HEK293 (cell line): ENCODE measurements at regions not wholly inside any gene's neighbourhood (a gene's known extent, or its start where the extent isn't known, plus 50 kb on each side); places are given as distances from the start of the nearest gene placed in this dataset.

ENCODE experiments used
- CTCF ChIA-PET: fragments of 350-600 bp; formaldehyde crosslinking; extraction: SDS; loops from one replicate; lab custom pipeline; 2021; ENCODE audit warnings: antibody characterized with exemption; lab: Yijun Ruan, JAX
- POLR2A ChIA-PET: fragments of 300-600 bp; formaldehyde crosslinking; extraction: SDS; loops from one replicate; lab custom pipeline; 2020; ENCODE audit warnings: antibody characterized with exemption, inconsistent platforms; lab: Yijun Ruan, JAX
- H3K27ac ChIP-seq: fragments of 200-500 bp; sonication (Bioruptor generic); 2 replicates; pipeline ENCODE4 v1.5.1; 2014; ENCODE audit warnings: low read depth, low read length, control low read depth, inconsistent platforms; ENCODE audit errors: extremely low read depth
- H3K36me3 ChIP-seq, 2 experiments: fragments of 200-500 bp in 1 of 2; sonication (Bioruptor generic) in 1 of 2; 1 replicate in 1 of 2; 2 replicates in 1 of 2; pipeline ENCODE4 v1.5.1; 2014 to 2017; ENCODE audit warnings: inconsistent platforms in 2 of 2, low read length in 2 of 2; ENCODE audit not compliant: control insufficient read depth in 2 of 2, insufficient read depth in 1 of 2
- H3K4me1 ChIP-seq: fragments of 200-500 bp; sonication (Bioruptor generic); 2 replicates; pipeline ENCODE4 v1.5.1; 2014; ENCODE audit warnings: mild to moderate bottlenecking, low read length, inconsistent platforms; ENCODE audit not compliant: control insufficient read depth, insufficient read depth
- H3K4me3 ChIP-seq: 2 replicates; pipeline ENCODE4 v1.5.1; 2011; ENCODE audit warnings: low read depth, mild to moderate bottlenecking, control low read depth, low read length, moderate library complexity
- H3K9me3 ChIP-seq: fragments of 200-500 bp; sonication (Bioruptor generic); 2 replicates; pipeline ENCODE4 v1.5.1; 2014; ENCODE audit warnings: low read depth, low read length, inconsistent platforms; ENCODE audit not compliant: control insufficient read depth, insufficient read depth
- GLIS1 ChIP-seq: fragments of 450-650 bp; formaldehyde crosslinking; IDR thresholded peaks from 2 replicates; pipeline ENCODE4 v1.5.1; 2016; ENCODE audit warnings: missing biosample characterization, missing genetic modification characterization
- HOXD13 ChIP-seq: sonication (generic); formaldehyde crosslinking; IDR thresholded peaks from 2 replicates; pipeline ENCODE4 v1.8.0; 2022; ENCODE audit warnings: missing genetic modification reagents, borderline replicate concordance
- KLF10 ChIP-seq: fragments of 450-650 bp; IDR thresholded peaks from 2 replicates; pipeline ENCODE4 v1.5.1; 2018; ENCODE audit warnings: missing biosample characterization, mild to moderate bottlenecking, missing genetic modification characterization
- KLF9 ChIP-seq: fragments of 450-650 bp; formaldehyde crosslinking; IDR thresholded peaks from 2 replicates; pipeline ENCODE4 v1.5.1; 2016; ENCODE audit warnings: missing biosample characterization, missing genetic modification characterization, low read depth
- PATZ1 ChIP-seq: fragments of 450-650 bp; formaldehyde crosslinking; IDR thresholded peaks from 2 replicates; pipeline ENCODE4 v1.5.1; 2016; ENCODE audit warnings: missing biosample characterization, missing genetic modification characterization
- PRDM6 ChIP-seq: fragments of 450-650 bp; formaldehyde crosslinking; IDR thresholded peaks from 2 replicates; pipeline ENCODE4 v1.5.1; 2017; ENCODE audit warnings: missing biosample characterization, missing genetic modification characterization
- SETDB1 ChIP-seq: IDR thresholded peaks from one replicate; pipeline ENCODE4 v1.6.1; 2017; ENCODE audit warnings: mild to moderate bottlenecking, low read length, moderate library complexity, mixed read lengths; ENCODE audit not compliant: insufficient read length
- ZBTB17 ChIP-seq: fragments of 450-650 bp; formaldehyde crosslinking; IDR thresholded peaks from 2 replicates; pipeline ENCODE4 v1.5.1; 2016; ENCODE audit warnings: missing biosample characterization, missing genetic modification characterization
- ZEB2 ChIP-seq: fragments of 450-650 bp; formaldehyde crosslinking; IDR thresholded peaks from 2 replicates; pipeline ENCODE4 v1.5.1; 2016; ENCODE audit warnings: missing biosample characterization, missing genetic modification characterization
- ZFHX2 ChIP-seq: fragments of 450-650 bp; formaldehyde crosslinking; conservative IDR thresholded peaks from 2 replicates; pipeline ENCODE4 v1.5.1; 2016; ENCODE audit warnings: missing biosample characterization, missing genetic modification characterization
- ZFP3 ChIP-seq: fragments of 450-650 bp; formaldehyde crosslinking; IDR thresholded peaks from 2 replicates; pipeline ENCODE4 v1.5.1; 2016; ENCODE audit warnings: low read depth, missing biosample characterization, missing genetic modification characterization
- ZFP41 ChIP-seq: fragments of 450-650 bp; formaldehyde crosslinking; IDR thresholded peaks from 2 replicates; pipeline ENCODE4 v1.5.1; 2016; ENCODE audit warnings: missing biosample characterization, missing genetic modification characterization, borderline replicate concordance
- ZFP69B ChIP-seq: fragments of 450-650 bp; formaldehyde crosslinking; IDR thresholded peaks from 2 replicates; pipeline ENCODE4 v1.5.1; 2016; ENCODE audit warnings: missing biosample characterization, missing genetic modification characterization
- ZNF10 ChIP-seq: fragments of 450-650 bp; formaldehyde crosslinking; IDR thresholded peaks from 2 replicates; pipeline ENCODE4 v1.5.1; 2017; ENCODE audit warnings: missing biosample characterization, missing genetic modification characterization
- ZNF157 ChIP-seq: fragments of 450-650 bp; formaldehyde crosslinking; IDR thresholded peaks from 2 replicates; pipeline ENCODE4 v1.5.1; 2016; ENCODE audit warnings: missing biosample characterization, missing genetic modification characterization
- ZNF19 ChIP-seq: fragments of 450-650 bp; formaldehyde crosslinking; IDR thresholded peaks from 2 replicates; pipeline ENCODE4; 2016; ENCODE audit warnings: missing biosample characterization, missing genetic modification characterization, low read depth
- ZNF202 ChIP-seq: fragments of 450-650 bp; formaldehyde crosslinking; IDR thresholded peaks from 2 replicates; pipeline ENCODE4 v1.5.1; 2016; ENCODE audit warnings: missing biosample characterization, missing genetic modification characterization, borderline replicate concordance
- ZNF214 ChIP-seq: fragments of 450-650 bp; formaldehyde crosslinking; IDR thresholded peaks from 2 replicates; pipeline ENCODE4 v1.5.1; 2017; ENCODE audit warnings: missing biosample characterization, mild to moderate bottlenecking, missing genetic modification characterization, borderline replicate concordance
- ZNF274 ChIP-seq, 2 experiments: fragments of 200-500 bp in 1 of 2; fragments of 450-650 bp in 1 of 2; sonication (Bioruptor generic) in 1 of 2; formaldehyde crosslinking in 1 of 2; IDR thresholded peaks; 2 replicates each; pipeline versions ENCODE4 v1.5.1 to v1.6.1; 2014 to 2016; ENCODE audit warnings: borderline replicate concordance in 1 of 2, inconsistent platforms in 1 of 2, low read length in 1 of 2, missing biosample characterization in 1 of 2, missing genetic modification characterization in 1 of 2
- ZNF292 ChIP-seq: fragments of 450-650 bp; formaldehyde crosslinking; IDR thresholded peaks from 2 replicates; pipeline ENCODE4 v1.5.1; 2016; ENCODE audit warnings: low read depth, missing biosample characterization, missing genetic modification characterization, borderline replicate concordance
- ZNF311 ChIP-seq: fragments of 450-650 bp; formaldehyde crosslinking; IDR thresholded peaks from 2 replicates; pipeline ENCODE4 v1.5.1; 2017; ENCODE audit warnings: missing biosample characterization, missing genetic modification characterization, borderline replicate concordance
- ZNF335 ChIP-seq: fragments of 450-650 bp; formaldehyde crosslinking; conservative IDR thresholded peaks from 2 replicates; pipeline ENCODE4 v1.5.1; 2016; ENCODE audit warnings: missing biosample characterization, missing genetic modification characterization
- ZNF341 ChIP-seq: fragments of 450-650 bp; formaldehyde crosslinking; IDR thresholded peaks from 2 replicates; pipeline ENCODE4; 2016; ENCODE audit warnings: low read depth, missing biosample characterization, missing genetic modification characterization
- ZNF394 ChIP-seq: fragments of 450-650 bp; formaldehyde crosslinking; IDR thresholded peaks from 2 replicates; pipeline ENCODE4 v1.5.1; 2016; ENCODE audit warnings: missing biosample characterization, missing genetic modification characterization, mild to moderate bottlenecking, moderate library complexity, borderline replicate concordance
- ZNF521 ChIP-seq: fragments of 450-650 bp; formaldehyde crosslinking; IDR thresholded peaks from 2 replicates; pipeline ENCODE4 v1.5.1; 2017; ENCODE audit warnings: missing biosample characterization, mild to moderate bottlenecking, missing genetic modification characterization
- ZNF658 ChIP-seq: fragments of 450-650 bp; formaldehyde crosslinking; IDR thresholded peaks from 2 replicates; pipeline ENCODE4; 2016; ENCODE audit warnings: missing biosample characterization, missing genetic modification characterization
- ZNF830 ChIP-seq: fragments of 450-650 bp; IDR thresholded peaks from 2 replicates; pipeline ENCODE4 v1.5.0; 2018; ENCODE audit warnings: missing biosample characterization, missing genetic modification characterization, low read depth, mild to moderate bottlenecking, moderate library complexity
- ZNF837 ChIP-seq: fragments of 450-650 bp; formaldehyde crosslinking; IDR thresholded peaks from 2 replicates; pipeline ENCODE4 v1.5.1; 2016; ENCODE audit warnings: missing biosample characterization, missing genetic modification characterization

- no peak overlapping the region for H3K4me3 ChIP-seq
- no peak overlapping the region for H3K27ac ChIP-seq
- H3K4me1 ChIP-seq, result no peaks in the 10 kb centered on the region
- POLR2A ChIA-PET, result no interaction called here
- no peaks in the 10 kb centered on the region for H3K36me3 ChIP-seq
- TF ChIP-seq ZNF157 (tag by site-specific recombination) (no peak), ZNF394 (tag by site-specific recombination) (no peak), HOXD13 (CRISPR knock-in tag) (no peak), PATZ1 (no peak), ZNF837 (tag by site-specific recombination) (no peak), SETDB1 (no peak), PRDM6 (no peak), ZNF335 (tag by site-specific recombination) (no peak), ZFP41 (tag by site-specific recombination) (no peak), ZNF521 (tag by site-specific recombination) (no peak), ZNF292 (tag by site-specific recombination) (no peak), ZNF311 (tag by site-specific recombination) (no peak), ZEB2 (tag by site-specific recombination) (no peak)
- CTCF ChIA-PET, result interaction anchor here (0.7 kb wide), 1 partner anchor 106 kb away, joined by 3 read pairs; no protein-coding TSS in a partner anchor
- H3K9me3 ChIP-seq, result no peaks in the 10 kb centered on the region
Observed at GRCh38 chr15:61753018-61753710, 307.1 kb downstream of the VPS13C start.

- ChIA-PET POLR2A (no interaction called here), CTCF (no interaction called here)
- Histone ChIP-seq H3K36me3 (no peaks in the 10 kb centered on the region), H3K4me3 (no peak overlapping the region), H3K27ac (no peak overlapping the region), H3K4me1 (no peaks in the 10 kb centered on the region), H3K9me3 (no peaks in the 10 kb centered on the region)
- no peak for TF ChIP-seq ZFHX2 (tag by site-specific recombination)
- peak; percentile 71 for TF ChIP-seq ZBTB17 (tag by site-specific recombination)
Observed at GRCh38 chr15:61752001-61752400, 308.2 kb downstream of the VPS13C start.

- H3K9me3 ChIP-seq, result no peaks in the 10 kb centered on the region
- H3K4me1 ChIP-seq, result no peaks in the 10 kb centered on the region
- ChIA-PET CTCF (no interaction called here), POLR2A (no interaction called here)
- no peaks in the 10 kb centered on the region for H3K36me3 ChIP-seq
- no peak overlapping the region for H3K4me3 ChIP-seq
- TF ChIP-seq KLF10, result no peak
- no peak for TF ChIP-seq ZFP3 (tag by site-specific recombination)
- no peak for TF ChIP-seq ZNF19 (tag by site-specific recombination)
- TF ChIP-seq ZNF10 (tag by site-specific recombination), result no peak
- TF ChIP-seq ZNF214 (tag by site-specific recombination), result no peak
- TF ChIP-seq ZNF394 (tag by site-specific recombination), result no peak
- no peak for TF ChIP-seq ZNF341 (tag by site-specific recombination)
- no peak for TF ChIP-seq KLF9 (tag by site-specific recombination)
- no peak for TF ChIP-seq ZNF658 (tag by site-specific recombination)
- no peak for TF ChIP-seq GLIS1 (tag by site-specific recombination)
- no peak for TF ChIP-seq ZFP69B (tag by site-specific recombination)
- TF ChIP-seq ZNF274 (IDR thresholded peaks at IDR 0.05; ENCODE audit: low read length), result no peak
- TF ChIP-seq ZNF274 (tag by site-specific recombination; IDR thresholded peaks at IDR 0.05; ENCODE audit: borderline replicate concordance), result no peak
- TF ChIP-seq ZNF830, result no peak
- no peak for TF ChIP-seq ZNF202 (tag by site-specific recombination)
- no peak overlapping the region for H3K27ac ChIP-seq
Observed at GRCh38 chr15:61750271-61751084, 309.8 kb downstream of the VPS13C start.
